Type B pancreatic cell (in vitro differentiated cells): ENCODE measurements at regions not wholly inside any gene's neighbourhood (a gene's known extent, or its start where the extent isn't known, plus 50 kb on each side); places are given as distances from the start of the nearest gene placed in this dataset.

Experiments
- DNase-seq: peaks from one replicate; pipeline ENCODE4 v3.0.0; 2021; ENCODE audit warnings: mixed read lengths; ENCODE audit not compliant: unreplicated experiment; ENCODE audit errors: extremely low spot score
- H3K27ac Mint-ChIP-seq: 2 replicates; pipeline ENCODE4 v1.8.0; 2021; ENCODE audit warnings: mild to moderate bottlenecking, mixed read lengths
- H3K27me3 Mint-ChIP-seq: 2 replicates; pipeline ENCODE4 v1.8.0; 2021; ENCODE audit warnings: mixed read lengths
- H3K36me3 Mint-ChIP-seq: 2 replicates; pipeline ENCODE4 v1.8.0; 2021; ENCODE audit warnings: mixed read lengths
- H3K4me1 Mint-ChIP-seq: one replicate; pipeline ENCODE4 v1.8.0; 2021; ENCODE audit warnings: mixed read lengths; ENCODE audit not compliant: unreplicated experiment
- H3K4me3 Mint-ChIP-seq: 2 replicates; pipeline ENCODE4 v1.8.0; 2021; ENCODE audit warnings: mild to moderate bottlenecking, mixed read lengths
- H3K9me3 Mint-ChIP-seq: 2 replicates; pipeline ENCODE4 v1.8.0; 2021; ENCODE audit warnings: mixed read lengths
- CTCF ChIP-seq: fragments of 200-600 bp; sonication (generic); conservative IDR thresholded peaks from 2 replicates; pipeline ENCODE4 v1.5.0; 2021; ENCODE audit warnings: antibody characterized with exemption, mild to moderate bottlenecking

GRCh38 chr3:191543018-191543417 is 82.1 kb downstream of the PYDC2 start:
- no peak for TF ChIP-seq CTCF
- Mint-ChIP-seq H3K36me3 (no peaks in the 10 kb centered on the region), H3K9me3 (peaks cover 7% of the 10 kb centered on the region), H3K4me1 (no peaks in the 10 kb centered on the region), H3K27ac (no peak overlapping the region), H3K4me3 (no peak overlapping the region), H3K27me3 (no peaks in the 10 kb centered on the region)
- no peak for DNase-seq

- no peaks in the 10 kb centered on the region for H3K4me1 Mint-ChIP-seq
- H3K9me3 Mint-ChIP-seq = peaks cover 14% of the 10 kb centered on the region
- no peak overlapping the region for H3K4me3 Mint-ChIP-seq
- no peak for DNase-seq
- no peak overlapping the region for H3K27ac Mint-ChIP-seq
- H3K36me3 Mint-ChIP-seq = no peaks in the 10 kb centered on the region
- no peak for TF ChIP-seq CTCF
- H3K27me3 Mint-ChIP-seq = no peaks in the 10 kb centered on the region
Observed at GRCh38 chr3:191543897-191544296, 82.9 kb downstream of the PYDC2 start.

GRCh38 chr3:191549357-191549756 is 88.4 kb downstream of the PYDC2 start:
- H3K27ac Mint-ChIP-seq = no peak overlapping the region
- H3K4me3 Mint-ChIP-seq = no peak overlapping the region
- peaks cover 17% of the 10 kb centered on the region for H3K9me3 Mint-ChIP-seq
- H3K4me1 Mint-ChIP-seq = no peaks in the 10 kb centered on the region
- no peaks in the 10 kb centered on the region for H3K36me3 Mint-ChIP-seq
- H3K27me3 Mint-ChIP-seq = no peaks in the 10 kb centered on the region
- TF ChIP-seq CTCF = no peak
- DNase-seq = no peak

- H3K27me3 Mint-ChIP-seq = no peaks in the 10 kb centered on the region
- H3K9me3 Mint-ChIP-seq = no peaks in the 10 kb centered on the region
- H3K4me1 Mint-ChIP-seq = peaks cover 6% of the 10 kb centered on the region
- H3K4me3 Mint-ChIP-seq = no peak overlapping the region
- H3K36me3 Mint-ChIP-seq = no peaks in the 10 kb centered on the region
- no peak for DNase-seq
- no peak for TF ChIP-seq CTCF
- H3K27ac Mint-ChIP-seq = no peak overlapping the region
Observed at GRCh38 chr3:191555037-191555436, 94.1 kb downstream of the PYDC2 start.

GRCh38 chr3:191557322-191557721 is 96.4 kb downstream of the PYDC2 start:
- Mint-ChIP-seq H3K9me3 (no peaks in the 10 kb centered on the region), H3K27me3 (no peaks in the 10 kb centered on the region), H3K36me3 (no peaks in the 10 kb centered on the region)

More at GRCh38 chr3:191557322-191557721, 96.4 kb downstream of the PYDC2 start:
- DNase-seq = no peak
- Mint-ChIP-seq H3K4me3 (no peak overlapping the region), H3K4me1 (peaks cover 6% of the 10 kb centered on the region), H3K27ac (no peak overlapping the region)
- TF ChIP-seq CTCF = no peak
